ENCODE measurements at regions not wholly inside any gene's neighbourhood (a gene's known extent, or its start where the extent isn't known, plus 50 kb on each side); places are given as distances from the start of the nearest gene placed in this dataset.

- no peak overlapping the region for H3K27ac ChIP-seq
- H3K4me3 ChIP-seq = no peak overlapping the region
- no peaks in the 10 kb centered on the region for H3K27me3 ChIP-seq
- no peak for DNase-seq (ENCODE audit: low spot score in 2 of 2)
- H3K36me3 ChIP-seq = no peaks in the 10 kb centered on the region
- WGBS = 64% methylated on average over 1 of the region's 1 CpG
- no peaks in the 10 kb centered on the region for H3K9me3 ChIP-seq
- H3K4me1 ChIP-seq = no peaks in the 10 kb centered on the region
- TF ChIP-seq, protein P1, sequence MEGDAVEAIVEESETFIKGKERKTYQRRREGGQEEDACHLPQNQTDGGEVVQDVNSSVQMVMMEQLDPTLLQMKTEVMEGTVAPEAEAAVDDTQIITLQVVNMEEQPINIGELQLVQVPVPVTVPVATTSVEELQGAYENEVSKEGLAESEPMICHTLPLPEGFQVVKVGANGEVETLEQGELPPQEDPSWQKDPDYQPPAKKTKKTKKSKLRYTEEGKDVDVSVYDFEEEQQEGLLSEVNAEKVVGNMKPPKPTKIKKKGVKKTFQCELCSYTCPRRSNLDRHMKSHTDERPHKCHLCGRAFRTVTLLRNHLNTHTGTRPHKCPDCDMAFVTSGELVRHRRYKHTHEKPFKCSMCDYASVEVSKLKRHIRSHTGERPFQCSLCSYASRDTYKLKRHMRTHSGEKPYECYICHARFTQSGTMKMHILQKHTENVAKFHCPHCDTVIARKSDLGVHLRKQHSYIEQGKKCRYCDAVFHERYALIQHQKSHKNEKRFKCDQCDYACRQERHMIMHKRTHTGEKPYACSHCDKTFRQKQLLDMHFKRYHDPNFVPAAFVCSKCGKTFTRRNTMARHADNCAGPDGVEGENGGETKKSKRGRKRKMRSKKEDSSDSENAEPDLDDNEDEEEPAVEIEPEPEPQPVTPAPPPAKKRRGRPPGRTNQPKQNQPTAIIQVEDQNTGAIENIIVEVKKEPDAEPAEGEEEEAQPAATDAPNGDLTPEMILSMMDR (IDR thresholded peaks at IDR 0.05) = no peak
- TF ChIP-seq EP300 (IDR thresholded peaks at IDR 0.05) (no peak), POLR2A (IDR thresholded peaks at IDR 0.05) (no peak), POLR2AphosphoS5 (IDR thresholded peaks at IDR 0.05) (no peak)
Measured at GRCh38 chr14:29461506-29461905, 466.1 kb downstream of the PRKD1 start.

DNA sequence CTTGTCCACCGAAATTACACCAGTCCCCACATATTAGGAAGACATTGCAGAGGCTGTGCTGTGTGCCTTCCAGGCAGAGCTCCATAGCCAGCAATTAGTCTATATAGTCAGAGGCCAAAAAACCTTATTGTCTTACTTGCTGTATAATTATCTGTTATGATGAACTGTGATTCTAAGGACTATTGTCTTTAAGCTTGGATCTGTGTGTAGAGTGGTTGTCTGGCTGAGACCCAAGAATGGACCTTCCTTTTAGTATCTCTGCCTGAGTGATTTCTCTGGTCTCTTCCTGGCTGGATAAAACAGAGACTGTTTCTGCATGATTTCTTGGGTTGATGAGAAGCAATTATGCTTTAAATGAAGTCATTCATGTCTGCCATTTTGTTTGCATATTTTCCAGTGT lies 465.3 kb downstream of the PRKD1 start:
- 68% methylated on average over 1 of the region's 1 CpG for WGBS
- no peak overlapping the region for H3K4me3 ChIP-seq
- H3K9me3 ChIP-seq = no peaks in the 10 kb centered on the region
- DNase-seq (ENCODE audit: low spot score in 2 of 2) = no peak
- no peak for TF ChIP-seq POLR2AphosphoS5 (IDR thresholded peaks at IDR 0.05)
- TF ChIP-seq, protein P1 (IDR thresholded peaks at IDR 0.05) = no peak
- no peak for TF ChIP-seq EP300 (IDR thresholded peaks at IDR 0.05)
- TF ChIP-seq POLR2A (IDR thresholded peaks at IDR 0.05) = no peak
- no peak overlapping the region for H3K27ac ChIP-seq
- no peaks in the 10 kb centered on the region for H3K36me3 ChIP-seq
- no peaks in the 10 kb centered on the region for H3K4me1 ChIP-seq
- no peaks in the 10 kb centered on the region for H3K27me3 ChIP-seq

- Histone ChIP-seq H3K4me3 (no peak overlapping the region), H3K4me1 (no peaks in the 10 kb centered on the region), H3K9me3 (no peaks in the 10 kb centered on the region), H3K36me3 (no peaks in the 10 kb centered on the region), H3K27me3 (no peaks in the 10 kb centered on the region), H3K27ac (no peak overlapping the region)
- 87% methylated on average over 2 of the region's 2 CpGs for WGBS
- DNase-seq (ENCODE audit: low spot score in 2 of 2) = no peak
- TF ChIP-seq EP300 (IDR thresholded peaks at IDR 0.05) (no peak), POLR2AphosphoS5 (IDR thresholded peaks at IDR 0.05) (no peak), POLR2A (IDR thresholded peaks at IDR 0.05) (no peak)
- TF ChIP-seq, protein P1 (IDR thresholded peaks at IDR 0.05) = no peak
Measured at GRCh38 chr14:29462772-29463171, 464.9 kb downstream of the PRKD1 start.

DNA sequence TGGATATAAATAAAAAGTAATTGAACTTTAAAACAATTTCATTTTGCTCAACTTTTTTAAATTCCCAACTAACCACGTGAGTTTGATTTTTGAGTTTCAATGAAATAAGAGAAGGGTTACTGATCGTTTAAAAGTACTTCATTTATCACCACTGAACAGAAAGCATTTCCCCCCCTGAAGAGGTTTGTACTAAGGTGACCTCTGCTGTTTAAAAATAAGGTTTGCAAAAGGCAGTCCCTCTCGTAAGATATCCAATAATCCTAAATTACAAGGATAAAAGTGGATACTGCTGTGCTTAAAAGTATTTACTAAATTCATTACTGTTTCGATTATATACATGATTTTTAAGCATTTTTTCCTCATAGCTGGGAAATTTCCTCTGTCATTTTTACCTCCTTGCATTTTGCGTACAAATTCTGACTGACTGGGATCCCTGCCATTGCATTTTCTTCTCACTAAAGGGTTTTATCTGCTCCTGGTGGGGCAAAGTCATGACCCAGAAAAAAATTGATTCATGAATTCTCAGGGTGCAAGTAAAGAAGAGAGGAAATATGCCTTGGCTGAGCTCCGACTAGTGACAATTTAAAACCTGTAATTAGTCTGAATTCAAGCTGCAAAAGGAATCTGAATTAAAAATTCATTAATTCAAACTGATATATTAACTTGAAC lies 463.8 kb downstream of the PRKD1 start:
- Histone ChIP-seq H3K27ac (no peak overlapping the region), H3K27me3 (no peaks in the 10 kb centered on the region), H3K9me3 (no peaks in the 10 kb centered on the region), H3K4me3 (no peak overlapping the region), H3K4me1 (no peaks in the 10 kb centered on the region), H3K36me3 (no peaks in the 10 kb centered on the region)
- whole genome bisulfite sequencing = 45% methylated on average over 6 of the region's 6 CpGs
- no peak for DNase-seq (ENCODE audit: low spot score in 2 of 2)
- TF ChIP-seq, protein P1 (IDR thresholded peaks at IDR 0.05) = no peak
- no peak for TF ChIP-seq POLR2A (IDR thresholded peaks at IDR 0.05)
- no peak for TF ChIP-seq POLR2AphosphoS5 (IDR thresholded peaks at IDR 0.05)
- TF ChIP-seq EP300 (IDR thresholded peaks at IDR 0.05) = no peak

DNA sequence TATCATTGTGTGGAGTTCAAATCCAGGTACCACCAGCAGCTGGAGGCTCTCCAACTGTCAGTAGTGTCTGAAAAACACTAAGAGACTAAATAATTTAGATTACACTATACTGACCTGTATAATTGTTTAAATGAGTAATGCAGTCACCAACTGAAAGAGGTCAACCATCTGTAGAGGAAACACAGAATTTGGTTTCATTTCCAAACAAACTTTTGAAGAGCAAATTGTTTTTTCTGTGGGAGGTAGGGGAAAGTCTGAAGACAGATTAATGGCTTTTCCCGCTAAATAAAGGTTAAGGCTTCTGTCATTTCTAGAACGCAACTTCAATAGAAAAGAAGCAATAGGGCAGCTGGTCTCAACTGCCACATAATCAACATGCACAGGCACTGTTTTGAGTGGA lies 462.6 kb downstream of the PRKD1 start:
- Histone ChIP-seq H3K9me3 (no peaks in the 10 kb centered on the region), H3K4me3 (no peak overlapping the region), H3K4me1 (no peaks in the 10 kb centered on the region), H3K27ac (no peak overlapping the region), H3K36me3 (no peaks in the 10 kb centered on the region), H3K27me3 (no peaks in the 10 kb centered on the region)
- 55% methylated on average over 2 of the region's 2 CpGs for WGBS
- TF ChIP-seq, protein P1 (IDR thresholded peaks at IDR 0.05) = no peak
- TF ChIP-seq EP300 (IDR thresholded peaks at IDR 0.05) = no peak
- no peak for TF ChIP-seq POLR2AphosphoS5 (IDR thresholded peaks at IDR 0.05)
- DNase-seq (ENCODE audit: low spot score in 2 of 2) = no peak

All from suprapubic skin (tissue), 4 donors.